NCI-H2107 (cell line): ENCODE measurements at regions not wholly inside any gene's neighbourhood (a gene's known extent, or its start where the extent isn't known, plus 50 kb on each side); places are given as distances from the start of the nearest gene placed in this dataset.

Experiments
- DNase-seq: peaks from one replicate; lab custom pipeline; 2025; lab: John Stamatoyannopoulos, UW

DNA sequence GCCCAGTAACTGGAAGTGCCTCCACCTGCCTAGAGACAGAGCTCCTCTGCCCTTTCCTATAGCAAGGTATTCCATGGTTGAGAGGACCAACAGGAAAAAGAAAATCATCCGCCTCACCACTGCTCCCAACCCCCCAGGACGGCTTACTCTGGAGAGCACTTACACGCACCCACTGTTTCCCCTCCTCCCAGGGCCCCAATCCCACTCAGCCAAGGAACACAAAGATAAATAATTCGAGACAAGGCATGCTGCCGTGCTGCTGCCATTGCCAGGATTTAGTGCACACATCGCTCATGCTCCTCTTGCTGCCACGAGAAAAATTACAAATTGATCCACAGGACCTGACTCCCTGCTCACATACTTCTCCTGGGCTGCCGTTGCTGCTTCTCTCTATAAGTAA lies 516.6 kb downstream of the BUD13 start:
- DNase-seq: no peak

DNA sequence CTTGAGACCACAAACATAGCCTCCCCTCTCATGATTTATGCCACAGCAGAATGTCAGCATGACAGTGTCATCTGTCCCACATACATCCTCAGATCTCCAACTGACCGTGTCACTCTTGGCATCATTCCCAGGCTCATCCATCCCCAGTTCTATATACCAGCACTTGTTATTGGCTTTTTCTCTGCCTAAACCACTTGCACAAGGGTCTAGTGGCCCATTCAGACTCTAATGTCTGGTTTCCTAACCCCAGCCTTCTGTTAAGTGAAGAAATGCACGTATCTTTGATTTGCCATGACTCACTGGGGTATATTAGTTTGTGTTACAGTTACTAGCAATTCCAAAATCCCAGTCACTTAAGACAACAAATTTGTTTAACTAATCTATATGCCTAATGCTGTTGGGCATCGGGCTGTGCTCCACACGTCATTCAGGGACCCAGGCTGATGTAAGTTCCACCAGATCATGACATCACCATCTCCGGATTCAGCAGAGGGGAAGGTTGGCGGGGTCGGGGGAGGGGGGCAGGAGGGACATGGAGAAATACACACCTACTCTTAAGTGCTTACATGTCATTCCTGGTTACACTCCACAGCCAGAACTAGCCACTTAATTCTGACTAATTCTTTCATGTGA lies 517.4 kb downstream of the BUD13 start:
- DNase-seq: no peak

DNA sequence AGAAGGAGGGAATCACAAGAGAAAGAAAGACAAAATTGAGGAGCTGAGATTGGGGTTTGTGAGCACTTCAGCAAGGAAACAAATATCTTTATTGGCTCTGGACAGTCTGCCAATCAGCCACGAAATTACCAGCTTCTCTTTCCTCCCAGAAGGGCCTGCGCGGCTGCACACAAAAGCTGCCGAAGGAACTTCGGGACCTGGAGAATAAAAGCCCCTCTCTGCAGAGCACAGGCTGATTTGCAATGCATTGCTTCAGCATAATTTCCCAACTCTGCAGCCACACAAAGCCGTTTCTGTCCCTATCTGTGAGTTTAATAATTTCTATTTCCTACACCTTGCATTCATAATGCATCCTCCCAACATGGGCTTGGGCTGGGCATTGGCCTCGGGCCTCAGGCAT lies 522.6 kb downstream of the BUD13 start:
- DNase-seq: no peak

DNA sequence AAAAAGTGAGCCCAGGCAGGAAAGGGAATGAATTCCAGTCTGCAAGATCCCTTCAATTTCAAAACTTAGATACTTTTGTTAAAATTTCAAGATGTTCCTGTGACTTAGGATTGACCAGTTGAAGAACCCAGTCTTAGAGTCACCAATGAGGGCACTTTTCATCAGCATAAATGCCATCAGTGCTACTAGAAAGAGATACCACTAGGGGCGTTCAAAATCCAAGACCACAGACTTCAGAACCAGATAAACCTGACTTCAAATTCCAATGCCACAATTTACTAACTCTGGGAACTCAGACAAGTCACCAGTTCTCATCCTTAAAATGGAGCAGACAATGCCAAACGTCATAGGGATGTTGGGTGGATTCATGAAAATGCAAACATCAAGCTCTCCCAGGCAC lies 523.2 kb downstream of the BUD13 start:
- DNase-seq: no peak

DNA sequence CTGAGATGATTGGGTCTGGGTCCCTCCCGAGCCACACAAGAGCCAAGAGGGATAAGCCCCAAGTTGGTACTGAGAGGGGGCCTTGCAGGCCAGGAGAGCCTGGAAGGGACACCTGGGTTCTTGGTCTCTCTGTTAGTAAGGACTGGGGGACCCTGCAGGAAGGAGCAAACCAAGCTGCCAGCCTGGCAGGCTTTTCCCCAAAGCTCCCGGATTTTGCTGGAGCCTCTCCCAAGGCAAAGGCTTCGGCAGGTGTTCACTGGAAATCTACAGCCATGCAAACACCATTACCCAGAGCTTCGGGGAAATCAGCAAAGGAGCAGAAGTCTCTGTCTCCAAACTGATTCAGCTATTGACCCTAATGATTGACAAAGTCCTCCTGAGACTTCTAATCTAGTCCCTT lies 527.9 kb downstream of the BUD13 start:
- no peak for DNase-seq

DNA sequence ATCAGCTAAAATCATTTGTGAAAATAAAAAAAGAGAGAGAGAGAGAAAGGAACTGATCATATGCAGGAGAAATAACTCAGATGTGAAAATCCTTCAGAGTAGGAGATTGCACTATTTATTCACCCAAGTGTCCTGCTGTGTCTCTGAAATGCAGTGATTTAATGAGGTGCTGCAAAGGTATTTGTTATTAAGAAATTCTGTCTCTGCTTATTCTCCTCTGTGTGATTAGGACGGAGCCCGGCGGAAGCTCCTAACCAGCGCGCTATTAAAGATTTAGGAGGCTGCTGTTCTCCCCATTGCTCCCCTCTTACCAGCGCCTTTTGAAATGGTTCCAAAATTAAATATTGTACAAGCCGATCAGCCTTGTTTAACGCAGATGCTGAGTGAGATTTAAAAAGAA lies 528.3 kb downstream of the BUD13 start:
- DNase-seq: no peak

DNA sequence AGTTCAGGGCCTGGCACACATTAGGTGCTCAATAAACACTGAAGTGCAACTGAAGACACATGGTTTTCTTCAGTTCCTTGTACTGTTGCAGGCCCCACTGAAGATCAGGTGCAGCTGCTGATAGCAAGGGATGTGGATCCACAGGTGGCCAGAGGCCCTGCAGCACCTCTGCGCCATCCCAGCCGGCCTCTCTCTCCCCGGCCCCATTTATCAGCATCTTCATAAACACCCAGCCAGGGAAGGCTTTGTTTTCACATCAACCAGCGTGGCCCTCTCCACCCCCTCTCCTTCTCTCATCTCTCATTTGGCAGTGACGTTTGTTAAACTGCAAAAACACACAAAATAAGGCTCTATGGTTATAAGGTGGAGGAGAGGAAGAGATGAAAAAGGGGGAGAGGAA lies 528.8 kb downstream of the BUD13 start:
- DNase-seq: no peak

DNA sequence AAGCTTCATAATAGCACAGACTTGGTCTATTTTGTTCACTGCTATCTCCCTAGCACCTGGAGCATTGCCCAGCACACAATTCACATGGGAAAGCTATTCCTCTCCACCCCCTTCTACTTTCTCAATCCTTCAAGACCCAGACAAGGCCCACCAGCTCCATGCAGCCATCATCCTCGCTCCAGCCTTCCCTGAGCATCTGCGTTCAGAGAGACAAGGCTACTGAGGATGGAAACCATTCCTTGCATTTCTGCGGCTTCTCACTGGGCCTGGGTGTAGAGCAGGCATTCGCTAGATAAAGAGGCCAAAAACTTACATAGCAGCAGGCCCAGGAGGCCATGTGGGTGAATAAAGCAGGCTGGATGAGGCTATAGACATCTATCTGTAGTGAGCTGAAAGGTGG lies 530.8 kb downstream of the BUD13 start:
- no peak for DNase-seq

DNA sequence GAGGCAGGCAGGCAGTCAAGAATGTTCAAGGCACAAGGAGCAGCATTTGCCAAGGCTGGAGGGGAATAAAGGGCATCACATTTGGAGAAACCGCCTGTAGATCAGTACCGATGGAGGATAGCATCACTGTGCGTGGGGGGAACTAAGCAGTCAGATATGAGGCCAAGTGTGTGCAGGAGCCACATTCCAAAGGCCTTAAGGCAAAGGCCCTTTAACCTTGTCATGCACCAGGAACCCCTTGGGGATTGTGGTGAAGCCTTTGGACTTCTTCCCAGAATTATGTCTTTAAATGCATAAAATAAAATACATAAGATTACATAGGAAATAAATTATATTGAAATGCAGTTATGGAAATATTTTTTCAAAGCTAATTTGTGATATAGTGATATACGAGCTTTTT lies 532.1 kb downstream of the BUD13 start:
- DNase-seq: no peak

DNA sequence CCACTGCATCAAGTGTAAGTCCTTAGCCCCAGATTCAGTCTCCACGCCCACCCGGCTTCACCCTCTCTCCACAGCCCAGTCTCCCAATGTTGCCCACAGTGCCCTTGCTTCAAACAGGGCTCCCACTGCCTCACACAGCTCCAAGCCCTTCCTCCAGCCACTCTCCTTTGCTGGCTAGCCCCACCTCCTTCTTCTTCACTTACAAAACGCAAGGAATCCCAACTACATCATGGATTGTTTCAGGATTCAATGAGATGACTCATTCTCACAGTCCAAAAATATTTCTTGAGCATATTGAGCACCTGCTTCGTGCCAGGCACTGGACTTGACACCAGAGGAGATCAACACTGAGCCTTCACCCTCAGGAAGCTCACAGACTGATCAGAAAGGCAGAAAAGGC lies 533.5 kb downstream of the BUD13 start:
- DNase-seq: no peak

DNA sequence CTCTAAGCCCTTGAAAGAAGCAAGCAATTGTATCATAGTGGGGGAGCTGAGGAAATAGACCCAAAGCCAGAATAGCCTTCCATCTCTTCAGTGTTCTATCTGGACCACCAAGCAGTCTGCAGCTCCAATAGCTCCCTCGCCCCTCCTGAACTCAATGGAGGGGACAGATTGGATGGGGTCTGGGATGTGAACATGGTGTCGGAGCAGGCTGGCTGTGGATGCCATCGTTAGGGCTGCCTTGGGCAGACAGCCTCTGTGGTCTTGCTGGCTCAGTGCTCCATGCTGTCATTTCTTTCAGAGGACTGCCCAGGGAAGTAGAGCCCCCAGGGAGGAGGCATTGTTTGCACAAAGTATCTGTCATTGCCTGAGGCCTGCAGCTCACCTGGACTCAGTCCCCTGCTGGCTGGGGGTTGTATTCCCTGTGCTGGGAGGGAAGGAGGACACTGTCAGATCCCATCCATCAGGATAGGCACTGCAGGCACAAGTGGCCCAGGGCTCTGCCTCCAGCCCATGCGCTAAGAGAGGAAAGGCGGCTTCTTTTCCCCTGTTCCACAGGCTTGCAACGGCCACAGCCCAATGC lies 537.7 kb downstream of the BUD13 start:
- DNase-seq: no peak

DNA sequence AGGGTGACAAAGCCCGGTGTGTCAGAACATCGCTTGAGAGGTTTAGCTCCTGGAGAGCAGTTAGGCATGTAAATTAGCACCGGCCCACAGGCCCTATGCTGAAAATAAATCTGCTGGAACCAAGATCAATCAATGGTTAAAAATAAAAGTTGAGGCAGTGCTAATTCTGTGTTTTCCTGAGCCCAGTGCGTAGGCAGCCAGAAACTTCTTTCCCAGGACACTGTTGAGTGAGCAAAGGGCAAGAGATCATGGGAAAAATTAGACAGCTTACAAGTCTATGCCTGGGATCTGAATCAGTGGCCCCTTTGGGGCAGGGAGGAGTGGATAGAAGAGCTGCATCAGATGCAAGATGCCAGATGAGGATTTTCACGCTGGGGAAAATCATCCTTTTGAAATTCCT lies 539.2 kb downstream of the BUD13 start:
- no peak for DNase-seq

DNA sequence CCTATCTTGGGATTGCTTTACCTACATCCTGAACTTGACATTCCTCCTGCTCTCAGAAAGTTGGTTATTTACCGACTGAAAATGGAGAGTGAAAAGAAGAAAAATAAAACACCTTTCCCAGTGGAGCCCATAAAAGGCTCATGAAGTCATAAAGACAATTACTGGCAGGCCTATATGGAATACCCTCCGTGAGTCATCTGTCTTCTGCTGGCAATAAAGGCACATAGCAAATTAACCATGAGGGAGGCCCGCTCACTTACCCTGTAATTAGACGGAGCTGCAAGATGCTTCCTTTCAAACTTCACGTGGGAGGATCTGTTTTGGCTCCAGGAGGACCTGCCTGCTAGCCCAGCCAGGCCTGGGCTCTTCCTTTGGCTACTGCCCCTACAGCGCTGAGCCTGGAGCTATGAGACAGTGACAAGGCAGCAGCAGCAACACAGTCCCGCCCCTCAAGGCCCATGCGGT lies 540.4 kb downstream of the BUD13 start:
- no peak for DNase-seq

DNA sequence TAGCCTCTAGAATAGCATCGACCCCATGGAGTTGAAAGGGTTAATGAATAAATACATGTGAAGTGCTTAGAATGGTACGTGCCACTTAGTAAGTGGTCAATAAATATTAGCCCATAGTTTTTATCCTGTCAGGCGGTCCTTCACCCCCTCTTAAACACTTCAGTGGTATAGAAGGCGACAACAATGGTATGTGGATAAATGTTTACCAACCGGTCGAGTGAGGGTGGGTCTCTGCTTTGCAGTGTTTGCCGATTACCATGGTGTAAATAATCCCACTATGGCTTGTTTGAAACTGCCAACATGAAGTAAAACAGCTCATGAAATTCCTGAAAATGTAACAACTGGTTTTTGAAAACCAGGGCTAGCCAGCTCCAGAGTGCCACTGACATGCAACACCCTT lies 541.2 kb downstream of the BUD13 start:
- DNase-seq: no peak

DNA sequence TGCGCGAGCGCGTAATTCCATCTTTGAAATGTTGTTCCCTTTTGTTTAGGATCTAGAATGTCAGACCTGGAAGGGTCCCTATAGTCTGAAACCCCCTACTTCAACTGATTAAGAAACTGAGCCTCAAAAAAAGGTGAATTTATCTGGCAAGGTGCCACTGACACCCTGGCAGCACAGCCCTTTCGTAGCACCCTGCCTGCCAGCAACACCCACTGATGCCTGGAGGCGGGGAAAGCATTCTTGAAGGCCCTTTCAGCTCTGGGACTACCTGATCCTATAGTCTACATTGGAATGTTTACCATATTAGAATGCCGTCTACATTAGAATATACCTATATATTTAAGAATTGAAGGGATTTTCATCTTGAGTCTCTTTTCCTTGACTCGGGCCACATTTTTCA lies 542.3 kb downstream of the BUD13 start:
- DNase-seq: no peak

DNA sequence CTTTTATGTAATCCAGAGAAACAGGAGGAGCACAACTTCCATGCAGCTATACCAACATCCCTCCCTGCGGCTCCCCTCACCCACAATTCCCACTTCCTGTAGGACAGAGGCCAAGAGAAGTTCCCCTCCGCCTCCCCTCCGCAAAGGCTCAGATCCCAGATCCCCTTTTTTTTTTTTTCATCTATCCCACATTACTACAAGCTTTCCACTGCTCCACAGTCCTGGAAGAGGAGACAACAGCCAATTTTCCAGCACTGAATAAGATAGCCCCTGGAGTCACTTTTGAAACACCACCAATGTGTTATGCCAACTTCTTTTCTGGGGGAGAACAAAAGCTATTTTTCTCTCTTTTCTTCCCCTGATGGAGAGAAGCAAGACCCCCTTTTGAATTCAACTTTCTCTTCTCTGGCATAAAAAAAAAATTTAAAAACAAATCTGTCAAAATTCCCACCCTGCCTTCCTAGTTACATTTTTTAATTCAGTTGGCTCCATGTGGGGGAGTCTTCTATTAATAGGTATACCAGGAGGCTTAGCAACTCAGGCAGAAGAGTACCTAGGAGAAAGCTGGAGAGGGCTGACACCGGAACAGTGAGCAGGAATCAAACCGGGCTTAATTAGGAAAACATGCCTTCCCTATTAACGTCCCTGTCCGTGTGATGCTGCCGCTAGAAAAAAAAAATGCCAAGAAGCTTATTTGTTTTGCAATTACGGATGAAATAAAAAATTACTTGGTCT lies 543.4 kb downstream of the BUD13 start:
- DNase-seq: no peak

DNA sequence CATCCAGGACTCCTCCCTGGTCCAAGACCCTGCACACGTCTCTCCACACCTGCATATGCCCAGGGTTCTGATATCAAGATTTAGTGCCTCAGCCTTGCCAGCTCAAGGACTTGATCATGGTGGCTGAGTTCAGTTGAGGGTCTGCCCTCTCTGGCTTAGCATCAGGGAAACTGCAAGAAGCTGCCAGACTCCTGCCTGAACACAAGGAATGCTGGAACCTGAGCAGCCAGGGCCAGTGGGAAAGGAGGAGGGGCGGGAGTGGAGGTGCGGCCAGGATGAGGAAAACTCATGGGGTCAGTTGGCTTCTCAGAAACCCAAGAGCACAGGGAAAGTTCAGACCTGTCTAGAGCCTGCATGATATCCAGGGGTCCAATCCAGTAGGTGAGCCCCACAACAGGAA lies 546.1 kb downstream of the BUD13 start:
- no peak for DNase-seq

DNA sequence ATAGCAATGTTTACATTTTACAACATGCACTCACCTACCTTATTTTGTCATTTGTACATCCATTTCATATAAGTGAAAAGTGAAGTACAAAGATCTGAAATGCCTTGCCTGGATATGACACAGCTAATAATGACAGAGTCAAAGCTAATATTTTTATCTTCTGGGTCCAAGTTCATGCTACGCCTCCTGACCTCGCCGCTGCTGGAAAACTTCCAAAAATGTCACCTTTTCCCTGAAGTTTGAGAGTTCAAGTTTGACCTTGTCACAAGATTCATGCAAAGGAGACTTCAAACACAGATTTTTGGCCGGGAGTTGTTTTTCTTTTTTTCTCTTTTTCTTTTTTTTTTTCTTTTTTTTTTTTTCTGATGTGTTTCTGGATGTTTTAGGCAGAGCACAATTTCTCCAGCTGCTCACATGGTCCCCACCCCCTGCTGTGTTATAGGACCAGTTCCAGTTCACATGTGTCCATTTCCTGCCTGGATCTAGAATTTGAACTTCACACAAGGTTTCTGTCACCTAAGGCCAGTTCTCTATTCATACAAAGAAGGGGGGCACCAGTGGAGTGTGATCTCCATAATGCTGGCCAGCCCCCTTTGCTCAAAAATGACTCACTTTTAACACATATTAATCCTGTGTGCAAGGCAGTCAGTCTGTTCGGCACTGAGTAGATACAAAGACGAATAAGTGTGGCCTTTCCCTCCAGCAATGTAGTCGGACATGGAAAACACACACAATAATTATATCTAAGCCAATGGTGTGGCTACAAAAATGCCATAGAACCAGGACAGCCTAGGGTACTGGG lies 546.8 kb downstream of the BUD13 start:
- DNase-seq: no peak

DNA sequence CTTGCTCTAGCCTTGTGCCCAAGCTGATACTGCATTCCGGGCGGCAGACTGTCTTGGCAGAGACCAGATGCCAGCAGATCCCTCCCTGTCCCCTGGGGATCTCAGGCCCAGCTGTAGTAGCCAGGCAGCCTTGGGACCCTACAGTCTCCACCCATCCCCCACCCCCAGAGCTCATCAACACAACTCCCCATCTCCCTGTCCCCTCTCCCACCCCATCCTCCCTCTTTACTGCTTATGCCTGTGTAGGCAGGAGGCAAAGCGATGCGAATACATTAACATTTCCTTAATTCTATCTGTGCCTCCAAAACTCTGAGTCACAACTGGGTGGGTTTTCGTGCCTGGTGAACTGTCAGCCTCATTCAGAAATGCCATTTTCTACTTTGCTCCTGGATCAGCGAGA lies 547.6 kb downstream of the BUD13 start:
- no peak for DNase-seq

DNA sequence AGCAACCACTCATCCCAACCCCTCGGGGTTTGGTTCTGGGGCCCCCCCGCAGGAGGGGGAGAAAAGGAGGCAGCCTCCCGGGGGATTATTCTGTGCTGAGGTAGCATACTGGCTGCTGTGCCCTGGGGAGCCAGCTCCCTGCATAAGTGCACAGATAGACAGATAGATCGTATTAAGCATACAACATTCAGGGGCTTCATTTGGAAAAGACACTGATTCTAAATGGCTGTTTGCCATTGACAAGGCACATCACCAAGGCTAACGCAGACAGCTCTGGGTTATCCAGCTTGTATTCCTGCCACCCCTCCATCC lies 547.9 kb downstream of the BUD13 start:
- no peak for DNase-seq

DNA sequence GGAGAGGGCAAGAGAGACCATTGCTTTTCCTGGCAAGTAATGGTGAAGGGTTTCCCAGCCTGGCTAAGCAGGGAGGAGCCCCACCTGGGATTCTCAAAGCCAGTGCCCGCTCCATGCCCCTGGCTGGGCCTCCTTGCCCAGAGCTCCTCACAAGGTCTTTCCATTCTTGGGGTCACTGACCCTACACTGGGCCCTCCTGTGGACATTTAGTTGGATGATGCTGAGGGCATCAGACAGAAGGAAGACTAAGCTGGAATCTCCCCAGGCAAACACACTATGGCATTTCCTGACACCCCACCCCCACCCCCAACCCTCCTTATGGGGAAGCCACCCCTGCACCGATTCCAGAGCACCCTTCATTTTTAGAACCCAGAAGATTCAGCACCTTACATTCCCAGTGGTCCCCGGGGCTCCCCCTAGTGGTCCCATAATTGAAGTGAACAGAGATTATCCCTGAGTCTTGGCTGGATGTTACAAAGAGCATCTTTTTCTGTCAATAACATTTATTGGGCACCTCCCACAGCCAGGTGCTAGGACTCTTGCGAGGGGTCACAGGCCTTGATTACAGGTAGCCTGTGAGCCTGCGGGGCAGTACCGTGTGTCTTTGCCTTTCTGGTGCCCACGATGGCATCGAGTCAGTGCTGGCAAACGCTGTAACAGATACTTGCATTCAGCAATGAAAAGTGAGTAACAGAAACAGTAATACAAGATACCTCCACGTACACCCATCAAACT lies 548.5 kb downstream of the BUD13 start:
- peak; percentile 25 for DNase-seq

DNA sequence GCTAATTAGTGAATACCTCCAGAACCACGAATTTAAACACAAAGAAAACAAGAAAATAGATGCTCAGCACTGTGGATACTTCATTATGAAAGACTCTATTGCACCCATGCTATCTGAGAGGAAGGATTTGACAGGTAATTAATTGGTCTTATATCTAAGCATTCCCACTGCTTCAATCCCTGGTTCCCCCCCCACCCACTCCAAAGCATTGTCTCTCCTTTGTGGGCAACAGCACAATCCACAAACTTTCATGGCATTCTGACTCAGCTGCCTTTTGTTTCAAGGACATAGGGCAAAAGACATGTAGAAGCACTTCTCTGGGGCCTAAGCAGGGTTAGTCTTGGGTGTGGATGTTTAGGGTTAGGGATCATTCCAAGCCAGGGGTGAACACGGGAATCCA lies 551.4 kb downstream of the BUD13 start:
- no peak for DNase-seq
